GM12864 (cell line): ENCODE measurements at regions not wholly inside any gene's neighbourhood (a gene's known extent, or its start where the extent isn't known, plus 50 kb on each side); places are given as distances from the start of the nearest gene placed in this dataset.

Experiments used
- DNase-seq: peaks from one replicate; pipeline ENCODE4 v3.0.0-alpha.2; 2011; ENCODE audit warnings: low read depth
- H3K4me3 ChIP-seq: 2 replicates; pipeline ENCODE4 v1.5.1; 2011; ENCODE audit warnings: mild to moderate bottlenecking, low read depth, low read length, control low read depth
- TF ChIP-seq, protein P1 (sequence below): IDR thresholded peaks from 2 replicates; pipeline ENCODE4 v1.5.1; 2011; ENCODE audit warnings: low read depth, mild to moderate bottlenecking, moderate library complexity, low read length, control low read depth, inconsistent platforms; ENCODE audit errors: missing control alignments

DNA sequence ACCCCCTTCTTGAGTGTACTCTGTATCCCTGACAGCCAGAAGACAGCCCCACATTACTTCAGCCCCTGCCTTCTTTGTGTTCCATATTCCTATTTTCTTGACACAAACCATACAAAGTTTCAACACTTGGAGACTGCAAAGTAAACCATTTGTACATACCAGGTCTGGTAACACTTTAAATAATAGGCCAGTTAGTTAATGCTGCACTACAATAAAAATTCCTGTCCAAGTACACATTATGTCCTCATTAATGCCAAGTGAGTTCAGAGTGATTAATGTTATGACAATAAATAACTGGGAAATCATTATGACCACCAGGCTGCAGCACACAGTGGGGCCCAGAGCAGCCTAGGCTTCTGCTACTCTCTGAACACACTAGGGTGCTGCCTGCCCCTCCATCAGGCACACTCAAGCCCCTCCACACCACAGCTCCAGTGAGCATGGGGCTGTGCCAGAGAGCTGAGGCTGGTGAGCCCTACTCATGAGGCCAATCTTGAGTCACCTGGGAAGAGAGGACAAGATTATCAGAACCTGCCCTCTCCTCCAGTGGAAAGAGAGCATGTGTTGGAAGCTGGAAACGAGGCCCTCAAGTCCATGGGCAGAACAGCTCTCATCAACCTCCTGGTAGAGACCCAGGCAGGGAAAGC, 138.7 kb downstream of the TTC32 start:
- no peak for DNase-seq
- no peak overlapping the region for H3K4me3 ChIP-seq
- TF ChIP-seq, protein P1, sequence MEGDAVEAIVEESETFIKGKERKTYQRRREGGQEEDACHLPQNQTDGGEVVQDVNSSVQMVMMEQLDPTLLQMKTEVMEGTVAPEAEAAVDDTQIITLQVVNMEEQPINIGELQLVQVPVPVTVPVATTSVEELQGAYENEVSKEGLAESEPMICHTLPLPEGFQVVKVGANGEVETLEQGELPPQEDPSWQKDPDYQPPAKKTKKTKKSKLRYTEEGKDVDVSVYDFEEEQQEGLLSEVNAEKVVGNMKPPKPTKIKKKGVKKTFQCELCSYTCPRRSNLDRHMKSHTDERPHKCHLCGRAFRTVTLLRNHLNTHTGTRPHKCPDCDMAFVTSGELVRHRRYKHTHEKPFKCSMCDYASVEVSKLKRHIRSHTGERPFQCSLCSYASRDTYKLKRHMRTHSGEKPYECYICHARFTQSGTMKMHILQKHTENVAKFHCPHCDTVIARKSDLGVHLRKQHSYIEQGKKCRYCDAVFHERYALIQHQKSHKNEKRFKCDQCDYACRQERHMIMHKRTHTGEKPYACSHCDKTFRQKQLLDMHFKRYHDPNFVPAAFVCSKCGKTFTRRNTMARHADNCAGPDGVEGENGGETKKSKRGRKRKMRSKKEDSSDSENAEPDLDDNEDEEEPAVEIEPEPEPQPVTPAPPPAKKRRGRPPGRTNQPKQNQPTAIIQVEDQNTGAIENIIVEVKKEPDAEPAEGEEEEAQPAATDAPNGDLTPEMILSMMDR, result no peak

DNA sequence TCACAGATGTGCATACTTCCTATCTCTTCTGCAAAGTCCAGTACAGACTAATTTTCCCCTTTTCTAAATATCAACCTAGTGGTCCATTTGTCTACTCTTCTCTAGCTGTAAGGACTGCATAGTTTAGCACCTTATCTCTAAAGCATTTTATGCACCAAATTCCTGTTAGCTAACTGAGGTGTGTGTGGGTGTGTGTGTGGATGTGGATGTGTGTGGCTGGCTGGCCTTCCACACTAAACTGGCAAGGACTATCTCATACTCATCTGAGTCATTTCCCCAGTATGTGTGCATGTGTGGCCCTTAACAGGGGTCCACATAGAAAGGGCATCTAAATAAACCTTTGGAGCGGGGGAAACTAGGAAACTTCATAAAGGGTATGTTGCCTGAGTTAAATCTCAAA, 139.6 kb downstream of the TTC32 start:
- no peak overlapping the region for H3K4me3 ChIP-seq
- DNase-seq, result no peak
- TF ChIP-seq, protein P1, result no peak

DNA sequence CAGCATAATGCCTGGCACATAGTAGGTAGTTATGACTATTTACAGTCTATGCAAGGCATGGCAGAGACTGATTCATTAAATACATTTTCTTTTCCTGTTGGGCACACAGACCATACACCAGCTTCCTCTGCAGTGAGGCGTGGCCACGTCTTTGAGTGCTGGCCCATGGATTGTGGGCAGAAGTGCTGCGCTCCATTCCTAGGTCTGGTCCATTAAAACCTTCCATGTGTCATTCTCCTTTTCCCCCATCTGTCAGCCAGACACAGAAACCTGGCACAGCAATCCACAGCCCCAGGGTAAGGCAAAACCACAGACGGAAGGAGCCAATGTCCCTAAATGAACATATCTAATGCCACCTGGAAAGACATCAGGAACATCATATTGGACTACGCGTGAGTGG, 141.9 kb downstream of the TTC32 start:
- no peak for DNase-seq
- H3K4me3 ChIP-seq, result no peak overlapping the region
- TF ChIP-seq, protein P1, result no peak

DNA sequence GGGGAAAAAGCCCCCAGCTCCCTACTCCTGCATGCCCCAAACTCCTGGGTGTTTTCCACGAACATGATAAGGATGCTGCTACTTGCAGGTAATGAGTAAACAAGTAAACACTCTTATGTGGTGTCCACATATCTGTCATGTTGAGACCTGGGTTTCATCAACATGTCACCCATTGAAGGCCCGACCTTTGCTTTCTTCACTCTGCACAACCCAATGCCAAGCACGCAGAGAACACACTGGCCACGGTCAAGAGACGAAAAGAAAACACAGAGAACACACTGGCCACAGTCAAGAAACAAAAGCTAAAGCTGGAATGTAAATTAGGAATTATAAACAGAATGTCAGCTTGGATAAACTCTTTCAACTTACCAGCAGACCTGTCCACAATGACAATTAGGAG, 143.1 kb downstream of the TTC32 start:
- DNase-seq, result no peak

DNA sequence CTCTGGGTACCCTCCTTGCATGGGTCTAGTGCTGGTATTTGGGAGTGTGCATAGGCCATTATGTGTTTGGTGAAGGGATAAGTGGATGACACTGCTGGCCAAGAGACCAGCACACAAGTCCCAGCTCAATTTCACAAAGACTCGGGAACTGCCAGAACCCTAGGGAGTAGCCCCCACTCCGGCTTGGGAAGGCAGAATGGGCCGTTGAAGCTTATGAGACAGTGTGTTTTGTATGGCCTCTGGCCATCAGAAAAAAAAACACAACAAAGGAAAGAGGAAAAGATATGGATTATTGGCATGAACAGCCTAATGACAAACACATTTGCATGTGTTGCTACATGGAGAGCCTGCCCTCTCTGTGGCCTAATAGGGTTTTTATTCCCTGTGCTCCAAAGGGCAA, 144.2 kb downstream of the TTC32 start:
- no peak overlapping the region for H3K4me3 ChIP-seq
- TF ChIP-seq, protein P1, result no peak
- DNase-seq, result no peak

More for the DNA sequence above, 143.1 kb downstream of the TTC32 start:
- H3K4me3 ChIP-seq, result no peak overlapping the region
- TF ChIP-seq, protein P1, result no peak

DNA sequence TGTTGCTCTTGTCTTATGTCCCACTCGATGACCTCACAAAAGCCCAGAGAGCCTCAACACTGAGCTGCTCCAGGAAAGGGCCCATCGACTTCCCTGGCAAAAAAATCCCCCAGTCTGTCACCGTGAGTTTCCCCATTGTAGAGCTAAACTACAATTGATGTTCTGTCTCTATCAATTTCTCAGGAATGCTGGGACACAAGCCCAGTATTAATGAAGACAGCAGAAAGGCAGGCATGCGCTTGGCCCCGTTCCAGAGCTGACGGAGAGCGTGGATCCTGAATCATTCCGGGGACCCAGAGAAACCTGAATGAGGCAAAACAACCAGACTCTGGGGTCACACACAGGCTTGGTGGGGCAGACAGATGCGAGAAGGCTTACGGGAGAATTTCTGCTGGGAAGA, 146.9 kb downstream of the TTC32 start:
- no peak for DNase-seq
- no peak overlapping the region for H3K4me3 ChIP-seq
- TF ChIP-seq, protein P1, result no peak

DNA sequence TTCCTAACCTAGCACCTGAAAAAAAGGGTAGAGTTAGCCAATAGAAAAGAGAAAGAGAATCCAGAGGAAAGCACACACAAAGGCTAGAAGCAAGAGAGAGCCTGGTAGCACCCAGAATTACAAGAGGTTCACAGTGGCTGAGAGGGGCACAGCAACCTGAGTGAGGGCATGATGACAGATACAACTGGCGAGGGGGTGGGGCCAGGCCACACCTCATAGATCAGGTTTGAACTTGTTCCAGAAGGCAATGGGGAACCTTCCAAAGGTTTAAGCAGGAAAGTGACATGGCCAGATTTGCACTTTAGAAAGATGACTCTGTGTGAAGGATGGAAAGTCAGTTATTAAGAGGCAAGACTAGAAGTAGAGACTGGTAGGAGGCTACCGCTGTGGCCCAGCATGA, 148.0 kb downstream of the TTC32 start:
- H3K4me3 ChIP-seq, result no peak overlapping the region
- DNase-seq, result no peak
- TF ChIP-seq, protein P1, result no peak
